ENCODE measurements at regions not wholly inside any gene's neighbourhood (a gene's known extent, or its start where the extent isn't known, plus 50 kb on each side); places are given as distances from the start of the nearest gene placed in this dataset.

DNA sequence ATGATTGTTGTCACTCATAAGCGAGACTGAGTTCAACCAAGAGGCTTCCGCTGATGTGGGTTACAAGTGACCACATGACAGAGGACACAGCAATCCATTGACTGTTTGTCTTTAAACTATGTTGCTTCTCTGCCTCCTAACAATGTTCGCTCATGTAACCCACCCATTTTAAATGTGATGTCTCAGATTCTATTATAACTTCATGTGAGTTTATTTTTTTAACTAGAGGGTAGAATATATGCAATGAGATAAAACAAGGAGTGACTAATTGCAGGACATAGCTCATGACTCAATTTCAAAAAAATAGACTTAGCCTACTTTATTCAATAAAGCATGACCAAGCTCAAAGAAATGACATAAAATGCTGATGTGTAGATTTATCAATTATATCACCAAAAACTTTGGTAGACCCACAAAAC lies 119.2 kb upstream of the SASH1 start:
- DNase-seq = no peak
- FAIRE-seq = no peak
- Histone ChIP-seq H3K36me3 (ENCODE audit: control insufficient read depth in 2 of 3, insufficient read depth in 3 of 3, low read length in 3 of 3) (no peaks in the 10 kb centered on the region), H3K27me3 (ENCODE audit: control insufficient read depth, insufficient read depth, low read length) (no peaks in the 10 kb centered on the region), H3K9me3 (ENCODE audit: control insufficient read depth in 2 of 3, insufficient read depth in 1 of 3, low read length in 3 of 3) (no peaks in the 10 kb centered on the region), H3K9ac (ENCODE audit: low read length in 3 of 3) (no peak overlapping the region), H3K27ac (ENCODE audit: low read depth in 2 of 2, low read length in 2 of 2) (no peak overlapping the region), H3K4me3 (ENCODE audit: low read length in 3 of 3) (no peak overlapping the region), H3K4me1 (ENCODE audit: control insufficient read depth in 2 of 3, insufficient read depth in 2 of 3, low read depth in 1 of 3, low read length in 3 of 3) (peaks cover 0 to 2% (median 0%) of the 10 kb centered on the region in 3 donors)
- TF ChIP-seq, protein P1, sequence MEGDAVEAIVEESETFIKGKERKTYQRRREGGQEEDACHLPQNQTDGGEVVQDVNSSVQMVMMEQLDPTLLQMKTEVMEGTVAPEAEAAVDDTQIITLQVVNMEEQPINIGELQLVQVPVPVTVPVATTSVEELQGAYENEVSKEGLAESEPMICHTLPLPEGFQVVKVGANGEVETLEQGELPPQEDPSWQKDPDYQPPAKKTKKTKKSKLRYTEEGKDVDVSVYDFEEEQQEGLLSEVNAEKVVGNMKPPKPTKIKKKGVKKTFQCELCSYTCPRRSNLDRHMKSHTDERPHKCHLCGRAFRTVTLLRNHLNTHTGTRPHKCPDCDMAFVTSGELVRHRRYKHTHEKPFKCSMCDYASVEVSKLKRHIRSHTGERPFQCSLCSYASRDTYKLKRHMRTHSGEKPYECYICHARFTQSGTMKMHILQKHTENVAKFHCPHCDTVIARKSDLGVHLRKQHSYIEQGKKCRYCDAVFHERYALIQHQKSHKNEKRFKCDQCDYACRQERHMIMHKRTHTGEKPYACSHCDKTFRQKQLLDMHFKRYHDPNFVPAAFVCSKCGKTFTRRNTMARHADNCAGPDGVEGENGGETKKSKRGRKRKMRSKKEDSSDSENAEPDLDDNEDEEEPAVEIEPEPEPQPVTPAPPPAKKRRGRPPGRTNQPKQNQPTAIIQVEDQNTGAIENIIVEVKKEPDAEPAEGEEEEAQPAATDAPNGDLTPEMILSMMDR (IDR thresholded peaks at IDR 0.05; ENCODE audit: borderline replicate concordance, extremely low read depth, insufficient read depth) = no peak
- intact Hi-C loops (cut with DNase I) = no loop called here

DNA sequence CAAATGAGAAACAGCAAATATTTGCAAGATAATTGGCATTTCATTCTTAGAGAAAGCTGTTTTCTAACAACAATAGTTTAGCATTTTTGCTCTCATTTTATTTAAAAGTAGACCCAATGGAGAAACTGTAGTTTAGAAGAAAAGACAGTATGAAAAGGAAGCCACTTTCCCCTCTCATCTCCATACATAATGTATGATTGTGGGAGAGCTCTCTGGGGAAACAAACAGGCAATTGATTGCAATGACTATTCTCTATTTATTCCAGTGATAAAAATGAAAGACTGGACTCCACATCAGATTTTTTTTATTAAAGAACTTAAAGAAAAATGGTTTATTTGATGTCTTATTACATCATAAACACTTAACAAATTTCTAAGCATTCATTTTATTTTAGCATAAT lies 116.8 kb upstream of the SASH1 start:
- H3K9me3 ChIP-seq (ENCODE audit: control insufficient read depth in 2 of 3, insufficient read depth in 1 of 3, low read length in 3 of 3) = no peaks in the 10 kb centered on the region
- no peaks in the 10 kb centered on the region for H3K27me3 ChIP-seq (ENCODE audit: control insufficient read depth, insufficient read depth, low read length)
- no peak overlapping the region for H3K4me3 ChIP-seq (ENCODE audit: low read length in 3 of 3)
- TF ChIP-seq, protein P1 (IDR thresholded peaks at IDR 0.05; ENCODE audit: borderline replicate concordance, extremely low read depth, insufficient read depth) = no peak
- FAIRE-seq (no peak), DNase-seq (no peak)
- no peak overlapping the region for H3K9ac ChIP-seq (ENCODE audit: low read length in 3 of 3)
- H3K4me1 ChIP-seq (ENCODE audit: control insufficient read depth in 2 of 3, insufficient read depth in 2 of 3, low read depth in 1 of 3, low read length in 3 of 3) = peaks cover 0 to 2% (median 0%) of the 10 kb centered on the region in 3 donors
- H3K36me3 ChIP-seq (ENCODE audit: control insufficient read depth in 2 of 3, insufficient read depth in 3 of 3, low read length in 3 of 3) = no peaks in the 10 kb centered on the region
- no peak overlapping the region for H3K27ac ChIP-seq (ENCODE audit: low read depth in 2 of 2, low read length in 2 of 2)
- intact Hi-C loops (cut with DNase I) = no loop called here

DNA sequence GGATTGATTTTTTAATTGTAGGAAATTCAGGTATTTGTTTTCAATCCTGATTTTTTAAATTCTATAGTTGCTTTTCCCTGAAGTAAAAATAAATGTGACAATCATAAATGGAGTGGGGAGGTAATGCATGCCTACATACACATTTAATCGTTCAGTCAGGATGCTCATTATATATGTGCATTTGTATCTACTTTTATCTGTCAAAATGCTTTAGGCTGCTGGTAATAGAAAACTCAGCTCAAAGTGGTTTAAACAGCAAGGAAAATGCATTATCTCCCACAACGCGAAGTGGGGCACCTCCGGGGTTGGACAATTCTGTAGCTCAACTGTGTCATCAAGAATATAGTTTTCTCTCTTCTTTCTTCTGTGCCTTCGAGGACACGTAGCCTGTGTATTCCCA lies 116.4 kb upstream of the SASH1 start:
- H3K36me3 ChIP-seq (ENCODE audit: control insufficient read depth in 2 of 3, insufficient read depth in 3 of 3, low read length in 3 of 3) = no peaks in the 10 kb centered on the region
- peaks cover 0 to 2% (median 0%) of the 10 kb centered on the region in 3 donors for H3K4me1 ChIP-seq (ENCODE audit: control insufficient read depth in 2 of 3, insufficient read depth in 2 of 3, low read depth in 1 of 3, low read length in 3 of 3)
- no peak overlapping the region for H3K27ac ChIP-seq (ENCODE audit: low read depth in 2 of 2, low read length in 2 of 2)
- FAIRE-seq (no peak), DNase-seq (no peak)
- no peak overlapping the region for H3K9ac ChIP-seq (ENCODE audit: low read length in 3 of 3)
- no peaks in the 10 kb centered on the region for H3K27me3 ChIP-seq (ENCODE audit: control insufficient read depth, insufficient read depth, low read length)
- no peak overlapping the region for H3K4me3 ChIP-seq (ENCODE audit: low read length in 3 of 3)
- intact Hi-C loops (cut with DNase I) = no loop called here
- no peaks in the 10 kb centered on the region for H3K9me3 ChIP-seq (ENCODE audit: control insufficient read depth in 2 of 3, insufficient read depth in 1 of 3, low read length in 3 of 3)
- TF ChIP-seq, protein P1 (IDR thresholded peaks at IDR 0.05; ENCODE audit: borderline replicate concordance, extremely low read depth, insufficient read depth) = no peak

DNA sequence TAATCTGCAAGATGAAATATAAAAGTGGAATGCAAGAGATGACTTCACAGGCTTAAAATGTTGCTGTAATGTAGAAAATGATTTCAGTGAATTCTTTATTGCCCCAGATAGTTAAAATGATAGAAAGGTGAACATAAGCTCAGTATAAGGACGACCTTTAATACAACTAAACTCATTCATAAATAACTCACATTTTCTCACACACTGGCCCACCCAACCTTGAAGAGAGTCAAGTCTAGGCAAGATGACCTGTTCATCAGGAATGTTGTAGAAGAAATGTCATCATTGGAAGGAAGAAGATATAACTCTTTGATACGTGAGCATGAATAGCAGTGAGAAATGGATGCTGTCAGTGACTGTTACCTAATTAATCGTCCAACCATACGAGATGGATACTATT lies 111.1 kb upstream of the SASH1 start:
- H3K9me3 ChIP-seq (ENCODE audit: control insufficient read depth in 2 of 3, insufficient read depth in 1 of 3, low read length in 3 of 3) = no peaks in the 10 kb centered on the region
- no peak overlapping the region for H3K4me3 ChIP-seq (ENCODE audit: low read length in 3 of 3)
- H3K4me1 ChIP-seq (ENCODE audit: control insufficient read depth in 2 of 3, insufficient read depth in 2 of 3, low read depth in 1 of 3, low read length in 3 of 3) = no peaks in the 10 kb centered on the region
- no peak overlapping the region for H3K27ac ChIP-seq (ENCODE audit: low read depth in 2 of 2, low read length in 2 of 2)
- TF ChIP-seq, protein P1 (IDR thresholded peaks at IDR 0.05; ENCODE audit: borderline replicate concordance, extremely low read depth, insufficient read depth) = no peak
- FAIRE-seq = no peak
- intact Hi-C loops (cut with DNase I) = no loop called here
- H3K9ac ChIP-seq (ENCODE audit: low read length in 3 of 3) = no peak overlapping the region
- no peak for DNase-seq
- no peaks in the 10 kb centered on the region for H3K27me3 ChIP-seq (ENCODE audit: control insufficient read depth, insufficient read depth, low read length)
- no peaks in the 10 kb centered on the region for H3K36me3 ChIP-seq (ENCODE audit: control insufficient read depth in 2 of 3, insufficient read depth in 3 of 3, low read length in 3 of 3)

Data from kidney (tissue), 13 donors.